ENCODE measurements at regions not wholly inside any gene's neighbourhood (a gene's known extent, or its start where the extent isn't known, plus 50 kb on each side); places are given as distances from the start of the nearest gene placed in this dataset.

DNA sequence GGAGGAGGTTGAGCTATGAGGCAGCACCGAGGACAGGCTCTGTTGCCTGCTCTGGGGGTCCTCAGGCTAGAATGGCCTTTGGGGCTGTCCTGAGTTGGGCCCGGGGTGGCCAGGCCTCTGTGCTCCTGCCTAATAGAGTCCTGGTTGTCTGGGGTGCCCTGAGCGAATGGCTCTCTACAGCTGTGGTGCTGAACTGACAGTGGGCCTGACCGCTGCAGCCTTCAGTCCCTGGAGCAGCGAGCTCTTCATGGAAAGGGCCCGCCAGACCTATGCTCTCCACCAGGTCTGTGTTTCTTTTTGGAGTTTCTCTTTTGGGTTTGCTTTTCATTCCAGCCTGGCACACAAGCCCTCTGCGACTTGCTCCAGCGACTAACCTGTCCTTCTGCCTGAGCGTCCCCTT is 679.0 kb upstream of the RAB6C start:
- no peak overlapping the region for H3K4me3 ChIP-seq (replicated peaks in 1 of 4; ENCODE audit: control extremely low read depth in 1 of 4, insufficient read depth in 1 of 4, low read depth in 3 of 4, low read length in 4 of 4)
- no peaks in the 10 kb centered on the region for H3K79me2 ChIP-seq (ENCODE audit: control insufficient read depth, insufficient read depth, low read length)
- H3K9me3 ChIP-seq (ENCODE audit: control insufficient read depth, insufficient read depth, low read depth, low read length): no peaks in the 10 kb centered on the region
- no peaks in the 10 kb centered on the region for H3K36me3 ChIP-seq (ENCODE audit: control insufficient read depth, insufficient read depth, low read length)
- no peak overlapping the region for H3K9ac ChIP-seq (ENCODE audit: insufficient read depth, low read length)
- no peak overlapping the region for H2AFZ ChIP-seq (ENCODE audit: low read length)
- no peaks in the 10 kb centered on the region for H3K27me3 ChIP-seq (ENCODE audit: control insufficient read depth, insufficient read depth, low read length)
- DNase-seq (ENCODE audit: low read depth in 2 of 2): no peak
- no peak overlapping the region for H3K27ac ChIP-seq (ENCODE audit: insufficient read depth, low read length)
- H3K4me2 ChIP-seq (ENCODE audit: extremely low read depth, insufficient read depth, low read length): no peak overlapping the region
- no peaks in the 10 kb centered on the region for H4K20me1 ChIP-seq (ENCODE audit: control insufficient read depth, extremely low read depth, insufficient read depth, low read length)
- no peaks in the 10 kb centered on the region for H3K4me1 ChIP-seq (ENCODE audit: control insufficient read depth, extremely low read depth, insufficient read depth, low read length)
- TF ChIP-seq EZH2 (IDR thresholded peaks at IDR 0.05; ENCODE audit: low read length, missing control alignments): no peak
- TF ChIP-seq, protein P1, sequence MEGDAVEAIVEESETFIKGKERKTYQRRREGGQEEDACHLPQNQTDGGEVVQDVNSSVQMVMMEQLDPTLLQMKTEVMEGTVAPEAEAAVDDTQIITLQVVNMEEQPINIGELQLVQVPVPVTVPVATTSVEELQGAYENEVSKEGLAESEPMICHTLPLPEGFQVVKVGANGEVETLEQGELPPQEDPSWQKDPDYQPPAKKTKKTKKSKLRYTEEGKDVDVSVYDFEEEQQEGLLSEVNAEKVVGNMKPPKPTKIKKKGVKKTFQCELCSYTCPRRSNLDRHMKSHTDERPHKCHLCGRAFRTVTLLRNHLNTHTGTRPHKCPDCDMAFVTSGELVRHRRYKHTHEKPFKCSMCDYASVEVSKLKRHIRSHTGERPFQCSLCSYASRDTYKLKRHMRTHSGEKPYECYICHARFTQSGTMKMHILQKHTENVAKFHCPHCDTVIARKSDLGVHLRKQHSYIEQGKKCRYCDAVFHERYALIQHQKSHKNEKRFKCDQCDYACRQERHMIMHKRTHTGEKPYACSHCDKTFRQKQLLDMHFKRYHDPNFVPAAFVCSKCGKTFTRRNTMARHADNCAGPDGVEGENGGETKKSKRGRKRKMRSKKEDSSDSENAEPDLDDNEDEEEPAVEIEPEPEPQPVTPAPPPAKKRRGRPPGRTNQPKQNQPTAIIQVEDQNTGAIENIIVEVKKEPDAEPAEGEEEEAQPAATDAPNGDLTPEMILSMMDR (conservative IDR thresholded peaks at IDR 0.05 in 1 of 2, IDR thresholded peaks at IDR 0.05 in 1 of 2; ENCODE audit: low read depth in 1 of 2, low read length in 2 of 2): no peak

DNA sequence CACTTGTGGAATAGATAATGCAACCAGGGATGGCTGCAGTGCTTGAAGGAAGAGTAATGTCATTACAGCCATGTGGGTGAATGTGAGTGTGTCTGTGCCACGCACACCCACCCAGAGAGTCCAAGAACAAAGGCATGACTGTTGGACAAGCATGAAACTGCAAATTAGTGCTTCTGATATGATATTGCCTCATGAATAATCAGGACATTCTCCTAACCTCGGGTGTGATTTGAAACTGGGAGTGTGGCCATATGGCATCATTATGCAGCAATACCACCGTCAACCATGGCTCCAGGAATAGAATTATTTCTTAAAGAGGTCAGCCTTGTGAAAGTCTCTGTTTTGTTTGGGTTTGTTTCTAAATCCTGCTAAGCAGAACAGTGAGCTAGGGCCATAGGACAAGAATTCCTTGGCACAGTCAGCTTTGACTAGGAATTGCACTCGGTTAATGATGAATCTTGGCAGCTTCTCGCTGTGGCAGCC is 678.0 kb upstream of the RAB6C start:
- no peaks in the 10 kb centered on the region for H3K36me3 ChIP-seq (ENCODE audit: control insufficient read depth, insufficient read depth, low read length)
- H3K4me2 ChIP-seq (ENCODE audit: extremely low read depth, insufficient read depth, low read length): no peak overlapping the region
- H4K20me1 ChIP-seq (ENCODE audit: control insufficient read depth, extremely low read depth, insufficient read depth, low read length): no peaks in the 10 kb centered on the region
- H3K27ac ChIP-seq (ENCODE audit: insufficient read depth, low read length): no peak overlapping the region
- no peak overlapping the region for H3K9ac ChIP-seq (ENCODE audit: insufficient read depth, low read length)
- no peaks in the 10 kb centered on the region for H3K27me3 ChIP-seq (ENCODE audit: control insufficient read depth, insufficient read depth, low read length)
- H3K4me1 ChIP-seq (ENCODE audit: control insufficient read depth, extremely low read depth, insufficient read depth, low read length): no peaks in the 10 kb centered on the region
- DNase-seq (ENCODE audit: low read depth in 2 of 2): peak in 1 of 2 donors; percentile 36
- H3K79me2 ChIP-seq (ENCODE audit: control insufficient read depth, insufficient read depth, low read length): no peaks in the 10 kb centered on the region
- H3K4me3 ChIP-seq (replicated peaks in 1 of 4; ENCODE audit: control extremely low read depth in 1 of 4, insufficient read depth in 1 of 4, low read depth in 3 of 4, low read length in 4 of 4): no peak overlapping the region
- TF ChIP-seq, protein P1 (conservative IDR thresholded peaks at IDR 0.05 in 1 of 2, IDR thresholded peaks at IDR 0.05 in 1 of 2; ENCODE audit: low read depth in 1 of 2, low read length in 2 of 2): no peak
- TF ChIP-seq EZH2 (IDR thresholded peaks at IDR 0.05; ENCODE audit: low read length, missing control alignments): no peak
- no peaks in the 10 kb centered on the region for H3K9me3 ChIP-seq (ENCODE audit: control insufficient read depth, insufficient read depth, low read depth, low read length)
- no peak overlapping the region for H2AFZ ChIP-seq (ENCODE audit: low read length)

DNA sequence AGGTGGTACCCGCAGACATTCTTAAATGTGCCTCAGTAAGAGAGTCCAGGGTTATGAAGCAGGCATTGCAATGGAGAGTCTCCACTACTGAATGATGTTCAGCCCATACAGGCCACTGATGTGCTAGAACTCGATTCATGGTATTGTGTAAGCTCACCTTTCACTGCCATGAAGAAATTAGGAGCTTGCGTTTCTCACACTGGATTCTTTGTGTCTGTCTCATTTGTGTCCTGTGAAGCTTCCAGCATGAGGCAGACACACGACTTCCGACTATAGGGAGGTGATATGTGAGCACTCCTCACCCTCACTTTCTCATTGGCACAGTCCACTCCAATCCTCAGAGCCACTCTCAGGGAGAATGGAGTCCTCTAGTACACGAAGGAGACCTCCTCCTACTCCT is 677.4 kb upstream of the RAB6C start:
- H3K4me1 ChIP-seq (ENCODE audit: control insufficient read depth, extremely low read depth, insufficient read depth, low read length): no peaks in the 10 kb centered on the region
- no peak overlapping the region for H3K4me3 ChIP-seq (replicated peaks in 1 of 4; ENCODE audit: control extremely low read depth in 1 of 4, insufficient read depth in 1 of 4, low read depth in 3 of 4, low read length in 4 of 4)
- H3K4me2 ChIP-seq (ENCODE audit: extremely low read depth, insufficient read depth, low read length): no peak overlapping the region
- H3K27ac ChIP-seq (ENCODE audit: insufficient read depth, low read length): no peak overlapping the region
- H3K9me3 ChIP-seq (ENCODE audit: control insufficient read depth, insufficient read depth, low read depth, low read length): no peaks in the 10 kb centered on the region
- DNase-seq (ENCODE audit: low read depth in 2 of 2): no peak
- H3K79me2 ChIP-seq (ENCODE audit: control insufficient read depth, insufficient read depth, low read length): no peaks in the 10 kb centered on the region
- no peaks in the 10 kb centered on the region for H3K36me3 ChIP-seq (ENCODE audit: control insufficient read depth, insufficient read depth, low read length)
- H4K20me1 ChIP-seq (ENCODE audit: control insufficient read depth, extremely low read depth, insufficient read depth, low read length): no peaks in the 10 kb centered on the region
- no peak for TF ChIP-seq EZH2 (IDR thresholded peaks at IDR 0.05; ENCODE audit: low read length, missing control alignments)
- TF ChIP-seq, protein P1 (conservative IDR thresholded peaks at IDR 0.05 in 1 of 2, IDR thresholded peaks at IDR 0.05 in 1 of 2; ENCODE audit: low read depth in 1 of 2, low read length in 2 of 2): no peak
- no peak overlapping the region for H2AFZ ChIP-seq (ENCODE audit: low read length)
- H3K9ac ChIP-seq (ENCODE audit: insufficient read depth, low read length): no peak overlapping the region
- H3K27me3 ChIP-seq (ENCODE audit: control insufficient read depth, insufficient read depth, low read length): no peaks in the 10 kb centered on the region
